ENCODE measurements at regions not wholly inside any gene's neighbourhood (a gene's known extent, or its start where the extent isn't known, plus 50 kb on each side); places are given as distances from the start of the nearest gene placed in this dataset.

GRCh38 chr12:118842866-118843265 is 138.5 kb upstream of the SRRM4 start:
- no peak overlapping the region for H3K4me3 ChIP-seq (ENCODE audit: low read depth in 1 of 3, low read length in 3 of 3)
- peaks cover 0 to 3% (median 0%) of the 10 kb centered on the region in 4 donors for H3K27me3 ChIP-seq (ENCODE audit: control insufficient read depth in 4 of 4, insufficient read depth in 4 of 4, low read length in 3 of 4)
- no peak for DNase-seq (ENCODE audit: low spot score)
- H3K4me1 ChIP-seq (ENCODE audit: control insufficient read depth in 4 of 4, insufficient read depth in 4 of 4, low read length in 3 of 4) = no peaks in the 10 kb centered on the region
- TF ChIP-seq FOXA1 (IDR thresholded peaks at IDR 0.05) (no peak), TAF1 (conservative IDR thresholded peaks at IDR 0.05) (no peak), NR2F2 (IDR thresholded peaks at IDR 0.05) (no peak), HNF4G (IDR thresholded peaks at IDR 0.05) (no peak), RAD21 (IDR thresholded peaks at IDR 0.05) (no peak), FOXA2 (IDR thresholded peaks at IDR 0.05) (no peak), ZBTB33 (IDR thresholded peaks at IDR 0.05) (no peak), RXRA (IDR thresholded peaks at IDR 0.05) (no peak), HNF4A (conservative IDR thresholded peaks at IDR 0.05) (no peak), YY1 (IDR thresholded peaks at IDR 0.05) (no peak)
- TF ChIP-seq, protein P1, sequence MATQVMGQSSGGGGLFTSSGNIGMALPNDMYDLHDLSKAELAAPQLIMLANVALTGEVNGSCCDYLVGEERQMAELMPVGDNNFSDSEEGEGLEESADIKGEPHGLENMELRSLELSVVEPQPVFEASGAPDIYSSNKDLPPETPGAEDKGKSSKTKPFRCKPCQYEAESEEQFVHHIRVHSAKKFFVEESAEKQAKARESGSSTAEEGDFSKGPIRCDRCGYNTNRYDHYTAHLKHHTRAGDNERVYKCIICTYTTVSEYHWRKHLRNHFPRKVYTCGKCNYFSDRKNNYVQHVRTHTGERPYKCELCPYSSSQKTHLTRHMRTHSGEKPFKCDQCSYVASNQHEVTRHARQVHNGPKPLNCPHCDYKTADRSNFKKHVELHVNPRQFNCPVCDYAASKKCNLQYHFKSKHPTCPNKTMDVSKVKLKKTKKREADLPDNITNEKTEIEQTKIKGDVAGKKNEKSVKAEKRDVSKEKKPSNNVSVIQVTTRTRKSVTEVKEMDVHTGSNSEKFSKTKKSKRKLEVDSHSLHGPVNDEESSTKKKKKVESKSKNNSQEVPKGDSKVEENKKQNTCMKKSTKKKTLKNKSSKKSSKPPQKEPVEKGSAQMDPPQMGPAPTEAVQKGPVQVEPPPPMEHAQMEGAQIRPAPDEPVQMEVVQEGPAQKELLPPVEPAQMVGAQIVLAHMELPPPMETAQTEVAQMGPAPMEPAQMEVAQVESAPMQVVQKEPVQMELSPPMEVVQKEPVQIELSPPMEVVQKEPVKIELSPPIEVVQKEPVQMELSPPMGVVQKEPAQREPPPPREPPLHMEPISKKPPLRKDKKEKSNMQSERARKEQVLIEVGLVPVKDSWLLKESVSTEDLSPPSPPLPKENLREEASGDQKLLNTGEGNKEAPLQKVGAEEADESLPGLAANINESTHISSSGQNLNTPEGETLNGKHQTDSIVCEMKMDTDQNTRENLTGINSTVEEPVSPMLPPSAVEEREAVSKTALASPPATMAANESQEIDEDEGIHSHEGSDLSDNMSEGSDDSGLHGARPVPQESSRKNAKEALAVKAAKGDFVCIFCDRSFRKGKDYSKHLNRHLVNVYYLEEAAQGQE (IDR thresholded peaks at IDR 0.05) = no peak
- no peak overlapping the region for H3K9ac ChIP-seq (ENCODE audit: low read depth in 1 of 2, low read length in 2 of 2)
- no peaks in the 10 kb centered on the region for H3K36me3 ChIP-seq (ENCODE audit: control insufficient read depth in 4 of 4, insufficient read depth in 3 of 4, low read depth in 1 of 4, low read length in 3 of 4)
- no peaks in the 10 kb centered on the region for H3K9me3 ChIP-seq (ENCODE audit: control insufficient read depth in 4 of 4, low read length in 3 of 4)
- WGBS = 59% methylated on average over 2 of the region's 2 CpGs
- no peak overlapping the region for H3K27ac ChIP-seq (ENCODE audit: low read depth in 1 of 2, low read length in 2 of 2)

DNA sequence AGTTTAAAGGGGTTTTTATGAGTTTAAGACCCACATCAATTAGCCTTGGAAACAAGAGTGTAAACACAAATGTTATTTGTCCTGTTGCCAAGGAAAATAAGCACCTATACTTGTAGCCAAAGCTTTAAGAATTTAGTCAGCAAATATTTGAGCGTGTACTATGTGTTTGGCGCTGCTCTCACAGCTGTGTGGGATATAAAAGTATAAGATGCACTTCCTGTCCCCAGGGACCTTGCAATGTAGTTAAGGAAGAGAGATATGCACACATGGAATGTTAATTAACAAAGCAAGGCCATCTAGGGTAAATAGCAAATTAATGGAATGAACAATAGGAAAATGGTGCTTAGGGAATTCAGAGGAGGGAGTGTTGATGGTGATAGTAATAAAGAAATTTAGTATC is 134.9 kb upstream of the SRRM4 start:
- H3K4me1 ChIP-seq (ENCODE audit: control insufficient read depth in 4 of 4, insufficient read depth in 4 of 4, low read length in 3 of 4) = no peaks in the 10 kb centered on the region
- H3K27me3 ChIP-seq (ENCODE audit: control insufficient read depth in 4 of 4, insufficient read depth in 4 of 4, low read length in 3 of 4) = peaks cover 0 to 11% (median 0%) of the 10 kb centered on the region in 4 donors
- no peak overlapping the region for H3K4me3 ChIP-seq (ENCODE audit: low read depth in 1 of 3, low read length in 3 of 3)
- TF ChIP-seq RXRA (IDR thresholded peaks at IDR 0.05) = no peak
- H3K36me3 ChIP-seq (ENCODE audit: control insufficient read depth in 4 of 4, insufficient read depth in 3 of 4, low read depth in 1 of 4, low read length in 3 of 4) = no peaks in the 10 kb centered on the region
- no peak overlapping the region for H3K27ac ChIP-seq (ENCODE audit: low read depth in 1 of 2, low read length in 2 of 2)
- DNase-seq (ENCODE audit: low spot score) = no peak
- H3K9ac ChIP-seq (ENCODE audit: low read depth in 1 of 2, low read length in 2 of 2) = no peak overlapping the region
- WGBS = 42% methylated on average over 2 of the region's 2 CpGs
- no peaks in the 10 kb centered on the region for H3K9me3 ChIP-seq (ENCODE audit: control insufficient read depth in 4 of 4, low read length in 3 of 4)

DNA sequence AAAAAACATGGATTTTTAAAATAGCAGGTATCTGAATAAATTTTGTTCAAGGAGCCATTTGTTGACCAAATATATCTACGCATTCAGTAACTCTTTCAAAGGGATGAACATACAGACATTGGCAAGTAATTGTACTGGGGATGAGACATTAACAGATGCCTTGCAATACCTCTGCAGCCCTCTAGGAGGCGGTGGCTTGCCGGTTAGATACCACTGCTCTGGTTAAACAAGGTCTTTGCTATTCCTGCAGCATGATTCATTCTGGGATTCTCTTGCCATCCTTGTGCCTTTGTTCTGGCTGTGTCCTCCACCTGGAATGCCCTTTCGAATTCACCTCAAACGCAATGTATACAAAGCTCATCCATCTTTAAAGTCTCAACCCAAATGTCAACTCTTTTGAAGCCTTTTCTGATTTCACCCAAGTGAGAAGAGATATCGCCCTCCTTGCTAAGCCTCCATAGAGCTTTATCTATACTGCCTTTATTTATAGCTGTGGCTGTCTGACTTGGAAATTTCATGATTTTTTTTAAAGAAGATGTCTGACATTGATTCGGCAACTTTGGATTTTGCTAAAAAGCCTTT is 131.0 kb upstream of the SRRM4 start:
- TF ChIP-seq RAD21 (IDR thresholded peaks at IDR 0.05) = peak; percentile 35 to 54
- no peak for TF ChIP-seq YY1 (IDR thresholded peaks at IDR 0.05)
- no peak for TF ChIP-seq ATF3 (IDR thresholded peaks at IDR 0.05)
- TF ChIP-seq FOXA1 (IDR thresholded peaks at IDR 0.05) = no peak
- peak; percentile 40 for TF ChIP-seq CTCF (IDR thresholded peaks at IDR 0.05; ENCODE audit: low read depth, low read length, missing input control)
- H3K27ac ChIP-seq (ENCODE audit: low read depth in 1 of 2, low read length in 2 of 2) = no peak overlapping the region
- H3K9me3 ChIP-seq (ENCODE audit: control insufficient read depth in 4 of 4, low read length in 3 of 4) = no peaks in the 10 kb centered on the region
- H3K27me3 ChIP-seq (ENCODE audit: control insufficient read depth in 4 of 4, insufficient read depth in 4 of 4, low read length in 3 of 4) = peaks cover 0 to 18% (median 1%) of the 10 kb centered on the region in 4 donors
- WGBS = 39% methylated on average over 7 of the region's 7 CpGs
- peak; percentile 41 for DNase-seq (ENCODE audit: low spot score)
- H3K36me3 ChIP-seq (ENCODE audit: control insufficient read depth in 4 of 4, insufficient read depth in 3 of 4, low read depth in 1 of 4, low read length in 3 of 4) = no peaks in the 10 kb centered on the region
- no peak overlapping the region for H3K9ac ChIP-seq (ENCODE audit: low read depth in 1 of 2, low read length in 2 of 2)
- H3K4me1 ChIP-seq (ENCODE audit: control insufficient read depth in 4 of 4, insufficient read depth in 4 of 4, low read length in 3 of 4) = no peaks in the 10 kb centered on the region
- no peak overlapping the region for H3K4me3 ChIP-seq (ENCODE audit: low read depth in 1 of 3, low read length in 3 of 3)
